Upper lobe of right lung (tissue), 1 donor: ENCODE measurements at regions not wholly inside any gene's neighbourhood (a gene's known extent, or its start where the extent isn't known, plus 50 kb on each side); places are given as distances from the start of the nearest gene placed in this dataset.

Experiments used
- ATAC-seq: fragments of 200-7000 bp; cut with Tn5 transposase; one replicate; pipeline ENCODE4 v1.9.1; 2020; ENCODE audit warnings: mild to moderate bottlenecking, moderate library complexity
- DNase-seq: peaks from one replicate; pipeline ENCODE4 v3.0.0-alpha.2; 2020
- H3K27ac ChIP-seq: fragments of 200-600 bp; one replicate; pipeline ENCODE4 v1.8.0; 2022
- H3K27me3 ChIP-seq: fragments of 200-600 bp; one replicate; pipeline ENCODE4 v1.8.0; 2022; ENCODE audit warnings: mild to moderate bottlenecking
- H3K36me3 ChIP-seq: fragments of 200-600 bp; one replicate; pipeline ENCODE4 v1.8.0; 2022
- H3K4me1 ChIP-seq: fragments of 200-600 bp; one replicate; pipeline ENCODE4 v1.8.0; 2022
- H3K4me3 ChIP-seq: fragments of 200-600 bp; one replicate; pipeline ENCODE4 v1.8.0; 2022; ENCODE audit warnings: mild to moderate bottlenecking
- H3K9me3 ChIP-seq: fragments of 200-600 bp; one replicate; pipeline ENCODE4 v1.8.0; 2022
- CTCF ChIP-seq: fragments of 200-600 bp; IDR thresholded peaks from one replicate; pipeline ENCODE4 v1.8.0; 2022; ENCODE audit warnings: antibody characterized with exemption
- intact Hi-C: fragments of 100-400 bp; cut with DNase I; formaldehyde crosslinking; loops from one replicate; pipeline ENCODE4 v1.11.0; 2022
- donor health status: DM: no; HTN: yes; CAD: no; lungs with severe emphysema.

- no peak for TF ChIP-seq CTCF
- Histone ChIP-seq H3K27me3 (no peaks in the 10 kb centered on the region), H3K4me3 (no peak overlapping the region), H3K9me3 (no peaks in the 10 kb centered on the region), H3K4me1 (no peaks in the 10 kb centered on the region), H3K36me3 (no peaks in the 10 kb centered on the region), H3K27ac (no peak overlapping the region)
- ATAC-seq (no peak), DNase-seq (peak; percentile 59)
- intact Hi-C loops = no loop called here
Measured at GRCh38 chr18:53625997-53626599, 598.4 kb downstream of the MBD2 start.

- Histone ChIP-seq H3K27me3 (no peaks in the 10 kb centered on the region), H3K9me3 (no peaks in the 10 kb centered on the region), H3K4me3 (no peak overlapping the region), H3K36me3 (no peaks in the 10 kb centered on the region), H3K4me1 (no peaks in the 10 kb centered on the region), H3K27ac (no peak overlapping the region)
- intact Hi-C loops = no loop called here
- ATAC-seq (no peak), DNase-seq (no peak)
- TF ChIP-seq CTCF = no peak
Measured at GRCh38 chr18:53610957-53611356, 613.5 kb downstream of the MBD2 start.

- H3K27ac ChIP-seq = no peak overlapping the region
- no peaks in the 10 kb centered on the region for H3K9me3 ChIP-seq
- intact Hi-C loops = no loop called here
- no peak for TF ChIP-seq CTCF
- ATAC-seq (no peak), DNase-seq (no peak)
- H3K4me1 ChIP-seq = no peaks in the 10 kb centered on the region
- no peaks in the 10 kb centered on the region for H3K27me3 ChIP-seq
- H3K36me3 ChIP-seq = no peaks in the 10 kb centered on the region
- no peak overlapping the region for H3K4me3 ChIP-seq
Measured at GRCh38 chr18:53606792-53607191, 617.7 kb downstream of the MBD2 start.

- no peaks in the 10 kb centered on the region for H3K9me3 ChIP-seq
- no peak overlapping the region for H3K4me3 ChIP-seq
- H3K4me1 ChIP-seq = no peaks in the 10 kb centered on the region
- TF ChIP-seq CTCF = no peak
- H3K36me3 ChIP-seq = no peaks in the 10 kb centered on the region
- intact Hi-C loops = no loop called here
- H3K27me3 ChIP-seq = no peaks in the 10 kb centered on the region
- DNase-seq = no peak
- H3K27ac ChIP-seq = no peak overlapping the region
- ATAC-seq = no peak
Measured at GRCh38 chr18:53605198-53605597, 619.3 kb downstream of the MBD2 start.

- H3K27me3 ChIP-seq = no peaks in the 10 kb centered on the region
- H3K27ac ChIP-seq = no peak overlapping the region
- no peaks in the 10 kb centered on the region for H3K9me3 ChIP-seq
- no peaks in the 10 kb centered on the region for H3K4me1 ChIP-seq
- DNase-seq = no peak
- no peak for ATAC-seq
- no peaks in the 10 kb centered on the region for H3K36me3 ChIP-seq
- no peak for TF ChIP-seq CTCF
- H3K4me3 ChIP-seq = no peak overlapping the region
- intact Hi-C loops = no loop called here
Measured at GRCh38 chr18:53603276-53603675, 621.2 kb downstream of the MBD2 start.

GRCh38 chr18:53601344-53601743, 623.1 kb downstream of the MBD2 start:
- intact Hi-C loops = no loop called here
- no peak overlapping the region for H3K27ac ChIP-seq
- no peaks in the 10 kb centered on the region for H3K9me3 ChIP-seq
- ATAC-seq (no peak), DNase-seq (no peak)
- H3K27me3 ChIP-seq = no peaks in the 10 kb centered on the region
- H3K4me1 ChIP-seq = no peaks in the 10 kb centered on the region
- H3K36me3 ChIP-seq = no peaks in the 10 kb centered on the region
- no peak for TF ChIP-seq CTCF
- H3K4me3 ChIP-seq = no peak overlapping the region
